ENCODE measurements at regions not wholly inside any gene's neighbourhood (a gene's known extent, or its start where the extent isn't known, plus 50 kb on each side); places are given as distances from the start of the nearest gene placed in this dataset.

DNA sequence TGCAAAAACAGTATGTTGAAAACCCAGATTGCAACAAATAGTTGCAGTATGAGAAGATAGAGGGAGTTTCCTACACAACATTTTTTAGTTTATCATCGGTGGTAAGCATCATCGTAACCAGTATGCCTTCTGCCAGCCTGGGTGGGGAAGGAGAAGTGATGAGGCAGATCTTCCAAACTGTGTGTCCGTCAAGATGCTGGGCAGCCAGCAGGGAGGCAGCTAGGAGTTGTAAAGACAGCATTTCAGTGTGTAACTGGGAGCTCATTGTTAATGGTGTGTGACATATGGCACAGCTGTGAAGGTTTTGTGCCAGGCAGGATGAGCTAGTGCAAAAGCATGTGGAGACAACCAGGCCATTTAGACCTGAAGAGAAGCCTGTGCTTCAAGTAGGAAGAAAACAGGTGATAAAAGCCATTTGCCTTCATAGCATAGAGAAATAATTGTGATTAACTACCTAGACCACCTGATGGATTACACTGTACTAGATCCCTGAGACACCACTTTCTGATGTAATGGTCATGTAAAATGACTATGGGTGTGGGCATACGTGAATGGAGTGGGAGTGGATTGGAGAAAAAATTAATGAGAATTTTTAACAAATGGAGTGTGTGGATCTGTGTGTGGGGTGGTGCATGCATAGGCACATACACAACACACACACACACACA is 347.0 kb upstream of the ADAMTSL1 start:
- TF ChIP-seq, protein P1, sequence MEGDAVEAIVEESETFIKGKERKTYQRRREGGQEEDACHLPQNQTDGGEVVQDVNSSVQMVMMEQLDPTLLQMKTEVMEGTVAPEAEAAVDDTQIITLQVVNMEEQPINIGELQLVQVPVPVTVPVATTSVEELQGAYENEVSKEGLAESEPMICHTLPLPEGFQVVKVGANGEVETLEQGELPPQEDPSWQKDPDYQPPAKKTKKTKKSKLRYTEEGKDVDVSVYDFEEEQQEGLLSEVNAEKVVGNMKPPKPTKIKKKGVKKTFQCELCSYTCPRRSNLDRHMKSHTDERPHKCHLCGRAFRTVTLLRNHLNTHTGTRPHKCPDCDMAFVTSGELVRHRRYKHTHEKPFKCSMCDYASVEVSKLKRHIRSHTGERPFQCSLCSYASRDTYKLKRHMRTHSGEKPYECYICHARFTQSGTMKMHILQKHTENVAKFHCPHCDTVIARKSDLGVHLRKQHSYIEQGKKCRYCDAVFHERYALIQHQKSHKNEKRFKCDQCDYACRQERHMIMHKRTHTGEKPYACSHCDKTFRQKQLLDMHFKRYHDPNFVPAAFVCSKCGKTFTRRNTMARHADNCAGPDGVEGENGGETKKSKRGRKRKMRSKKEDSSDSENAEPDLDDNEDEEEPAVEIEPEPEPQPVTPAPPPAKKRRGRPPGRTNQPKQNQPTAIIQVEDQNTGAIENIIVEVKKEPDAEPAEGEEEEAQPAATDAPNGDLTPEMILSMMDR (IDR thresholded peaks at IDR 0.05): no peak
- TF ChIP-seq POLR2A (IDR thresholded peaks at IDR 0.05; ENCODE audit: low read length): no peak

Data from A549 (cell line).